H1 (cell line): ENCODE measurements at regions not wholly inside any gene's neighbourhood (a gene's known extent, or its start where the extent isn't known, plus 50 kb on each side); places are given as distances from the start of the nearest gene placed in this dataset.

ENCODE experiments used
- CTCF ChIA-PET: fragments of 300-600 bp; sonication (Branson Sonifier 250); formaldehyde crosslinking; loops from one replicate; lab custom pipeline; 2021; ENCODE audit not compliant: partially characterized antibody; lab: Charles Lee
- POLR2A ChIA-PET: fragments of 300-600 bp; sonication (Branson Sonifier 250); formaldehyde crosslinking; loops from one replicate; lab custom pipeline; 2021; ENCODE audit warnings: inconsistent platforms; ENCODE audit not compliant: partially characterized antibody; lab: Charles Lee
- DNase-seq, 2 experiments: peaks; one replicate each; pipeline versions ENCODE4 v3.0.0 to v3.0.0-alpha.2; 2010 to 2022; ENCODE audit warnings: low spot score in 2 of 2, low read depth in 1 of 2, mixed read lengths in 1 of 2
- FAIRE-seq: peaks from 2 replicates; lab custom pipeline; 2011; peaks lifted over from hg19 to GRCh38; lab: Jason Lieb, UNC
- H2AFZ ChIP-seq: 2 replicates; pipeline ENCODE4 v1.8.1; 2012; ENCODE audit warnings: low read length, inconsistent platforms
- H2AK5ac ChIP-seq: 2 replicates; pipeline ENCODE4 v1.6.1; 2013; ENCODE audit warnings: low read depth, low read length
- H2BK120ac ChIP-seq: replicated peaks from 2 replicates; pipeline ENCODE3; 2013; ENCODE audit warnings: low read depth, low read length, inconsistent platforms
- H2BK12ac ChIP-seq: 2 replicates; pipeline ENCODE4 v1.6.1; 2013; ENCODE audit warnings: low read depth, low read length
- H2BK15ac ChIP-seq: 2 replicates; pipeline ENCODE4 v1.6.1; 2013; ENCODE audit warnings: low read length
- H2BK20ac ChIP-seq: 2 replicates; pipeline ENCODE4 v1.6.1; 2013; ENCODE audit warnings: low read length
- H2BK5ac ChIP-seq: 2 replicates; pipeline ENCODE4 v1.6.1; 2013; ENCODE audit warnings: low read depth, low read length
- H3K14ac ChIP-seq: 2 replicates; pipeline ENCODE4 v1.6.1; 2013; ENCODE audit warnings: inconsistent platforms; ENCODE audit not compliant: insufficient read length
- H3K18ac ChIP-seq: 2 replicates; pipeline ENCODE4 v1.6.1; 2013; ENCODE audit warnings: low read length; ENCODE audit errors: extremely low read depth
- H3K23ac ChIP-seq: 2 replicates; pipeline ENCODE4 v1.6.1; 2013; ENCODE audit warnings: inconsistent platforms; ENCODE audit not compliant: insufficient read length
- H3K23me2 ChIP-seq: 2 replicates; pipeline ENCODE4 v1.6.1; 2013; ENCODE audit warnings: low read depth, low read length
- H3K27ac ChIP-seq: 2 replicates; pipeline ENCODE4 v1.6.1; 2011; ENCODE audit warnings: low read depth, low read length, inconsistent platforms
- H3K27me3 ChIP-seq, 4 experiments: replicated peaks in 1 of 4; 1 replicate in 1 of 4; 2 replicates in 3 of 4; pipeline versions ENCODE4 v1.6.1 to v1.8.1; 2011 to 2013; ENCODE audit warnings: low read length in 3 of 4, mild to moderate bottlenecking in 3 of 4, inconsistent platforms in 2 of 4, mixed read lengths in 2 of 4, moderate library complexity in 1 of 4; ENCODE audit not compliant: control insufficient read depth in 3 of 4, insufficient read depth in 3 of 4; ENCODE audit errors: extremely low read depth in 1 of 4
- H3K36me3 ChIP-seq, 4 experiments: 2 replicates each; pipeline versions ENCODE4 v1.6.1 to v1.8.1; 2011 to 2013; ENCODE audit warnings: mild to moderate bottlenecking in 4 of 4, low read length in 3 of 4, moderate library complexity in 2 of 4, control low read depth in 1 of 4, inconsistent platforms in 1 of 4; ENCODE audit not compliant: insufficient read depth in 4 of 4, control insufficient read depth in 2 of 4
- H3K4ac ChIP-seq: replicated peaks from 2 replicates; pipeline ENCODE3; 2013; ENCODE audit warnings: low read length, low read depth, mixed read lengths, inconsistent platforms; ENCODE audit not compliant: insufficient read length
- H3K4me1 ChIP-seq, 4 experiments: replicated peaks in 1 of 4; 1 replicate in 1 of 4; 2 replicates in 3 of 4; pipeline versions ENCODE4 v1.6.1 to v1.8.1; 2011 to 2013; ENCODE audit warnings: low read length in 3 of 4, inconsistent platforms in 2 of 4, mixed read lengths in 1 of 4; ENCODE audit not compliant: insufficient read depth in 4 of 4, control insufficient read depth in 3 of 4
- H3K4me2 ChIP-seq, 2 experiments: 2 replicates each; pipeline versions ENCODE4 v1.6.1 to v1.8.1; 2011 to 2013; ENCODE audit warnings: low read depth in 2 of 2, low read length in 2 of 2, control low read depth in 1 of 2, inconsistent platforms in 1 of 2, mild to moderate bottlenecking in 1 of 2; ENCODE audit not compliant: insufficient read depth in 1 of 2
- H3K4me3 ChIP-seq, 4 experiments: fragments of 200-600, 300-600 bp in 1 of 4; sonication (generic), shearing (Covaris generic), sonication (Bioruptor Twin) in 1 of 4; 2 replicates each; pipeline versions ENCODE4 v1.5.1 to v1.8.1; 2011 to 2016; ENCODE audit warnings: low read length in 4 of 4, low read depth in 3 of 4, control low read depth in 2 of 4, inconsistent platforms in 2 of 4, mild to moderate bottlenecking in 2 of 4, mixed read lengths in 1 of 4, moderate library complexity in 1 of 4; ENCODE audit not compliant: insufficient read depth in 2 of 4; ENCODE audit errors: extremely low read depth in 1 of 4
- H3K56ac ChIP-seq: replicated peaks from 2 replicates; pipeline ENCODE3; 2013; ENCODE audit warnings: low read depth, mild to moderate bottlenecking, mixed read lengths, low read length, inconsistent platforms; ENCODE audit not compliant: insufficient read length
- H3K79me1 ChIP-seq: 2 replicates; pipeline ENCODE4 v1.6.1; 2013; ENCODE audit warnings: low read depth, low read length, control low read depth
- H3K79me2 ChIP-seq, 2 experiments: 2 replicates each; pipeline versions ENCODE4 v1.6.1 to v1.8.1; 2012 to 2013; ENCODE audit warnings: low read length in 2 of 2, mild to moderate bottlenecking in 2 of 2, inconsistent platforms in 1 of 2; ENCODE audit not compliant: insufficient read depth in 2 of 2, control insufficient read depth in 1 of 2
- H3K9ac ChIP-seq, 4 experiments: replicated peaks in 1 of 4; 1 replicate in 1 of 4; 2 replicates in 3 of 4; pipeline versions ENCODE4 v1.6.1 to v1.8.1; 2011 to 2013; ENCODE audit warnings: low read depth in 3 of 4, low read length in 3 of 4, control low read depth in 2 of 4, mild to moderate bottlenecking in 2 of 4, moderate library complexity in 2 of 4, inconsistent platforms in 1 of 4; ENCODE audit errors: extremely low read depth in 1 of 4
- H3K9me3 ChIP-seq, 2 experiments: 2 replicates each; pipeline versions ENCODE4 v1.6.1 to v1.8.1; 2012 to 2013; ENCODE audit warnings: mild to moderate bottlenecking in 2 of 2, moderate library complexity in 2 of 2, control low read depth in 1 of 2, inconsistent platforms in 1 of 2, low read depth in 1 of 2, low read length in 1 of 2, mixed read lengths in 1 of 2; ENCODE audit not compliant: insufficient read depth in 2 of 2
- H4K20me1 ChIP-seq, 2 experiments: replicated peaks in 1 of 2; 2 replicates each; pipeline versions ENCODE3 to v1.8.1; 2011 to 2013; ENCODE audit warnings: inconsistent platforms in 2 of 2, low read length in 2 of 2, mild to moderate bottlenecking in 1 of 2; ENCODE audit not compliant: insufficient read depth in 2 of 2, control insufficient read depth in 1 of 2
- H4K5ac ChIP-seq: 2 replicates; pipeline ENCODE4 v1.6.1; 2013; ENCODE audit warnings: low read length, low read depth, mixed read lengths, inconsistent platforms; ENCODE audit not compliant: insufficient read length
- H4K8ac ChIP-seq: 2 replicates; pipeline ENCODE4 v1.8.0; 2013; ENCODE audit warnings: mild to moderate bottlenecking, moderate library complexity, low read length, inconsistent platforms; ENCODE audit not compliant: insufficient read depth; ENCODE audit errors: extremely low read depth
- H4K91ac ChIP-seq: replicated peaks from 2 replicates; pipeline ENCODE3; 2013; ENCODE audit warnings: low read length, mixed read lengths, inconsistent platforms; ENCODE audit not compliant: insufficient read length
- CBX5 ChIP-seq: fragments of 300-800, 300-1000 bp; sonication (generic); IDR thresholded peaks from 2 replicates; pipeline ENCODE4 v1.7.1; 2016; ENCODE audit warnings: antibody characterized with exemption, low read length, low read depth
- CHD1 ChIP-seq: IDR thresholded peaks from 2 replicates; pipeline ENCODE4 v1.6.1; 2012; ENCODE audit warnings: low read depth, low read length, improper control_type of control experiment
- JUN ChIP-seq: IDR thresholded peaks from 2 replicates; pipeline ENCODE4 v1.6.1; 2011; ENCODE audit warnings: low read depth, mild to moderate bottlenecking, improper control_type of control experiment, low read length
- POLR2A ChIP-seq, 2 experiments: IDR thresholded peaks; 1 replicate in 1 of 2; 2 replicates in 1 of 2; pipeline ENCODE4 v1.6.1; 2011; ENCODE audit warnings: low read depth in 2 of 2, low read length in 2 of 2, mild to moderate bottlenecking in 2 of 2; ENCODE audit errors: control extremely low read depth in 1 of 2
- POLR2AphosphoS5 ChIP-seq: IDR thresholded peaks from 2 replicates; pipeline ENCODE4 v1.6.1; 2011; ENCODE audit warnings: low read depth, low read length
- RNF2 ChIP-seq: fragments of 200-900, 300-1000 bp; sonication (generic); IDR thresholded peaks from 2 replicates; pipeline ENCODE4 v1.7.1; 2016; ENCODE audit warnings: borderline replicate concordance, low read depth, mild to moderate bottlenecking, antibody characterized with exemption, low read length; ENCODE audit not compliant: poor library complexity, severe bottlenecking; ENCODE audit errors: missing control alignments
- SRF ChIP-seq: IDR thresholded peaks from 2 replicates; pipeline ENCODE4 v1.6.1; 2011; ENCODE audit warnings: mild to moderate bottlenecking, low read depth, low read length, moderate library complexity
- WGBS, 2 experiments: shearing (Covaris generic) in 1 of 2; methylation state at CpG; one replicate each; pipeline versions ENCODE4 v1.1.6 to v1.1.7; 2013 to 2015; ENCODE audit warnings: low lambda C conversion rate in 2 of 2, mixed read lengths in 2 of 2, inconsistent platforms in 1 of 2, low coverage in 1 of 2, missing lambda C conversion rate in 1 of 2; ENCODE audit not compliant: insufficient replicate concordance in 2 of 2, insufficient coverage in 1 of 2, insufficient read length in 1 of 2; ENCODE audit errors: extremely low coverage in 1 of 2, missing lambda C conversion rate in 1 of 2; 5-methylcytosine and 5-hydroxymethylcytosine counted together
- TF ChIP-seq, protein P1 (sequence below): IDR thresholded peaks from 2 replicates; pipeline ENCODE4 v1.6.1; 2012; ENCODE audit warnings: low read length, inconsistent platforms
- TF ChIP-seq, protein P2 (sequence below): IDR thresholded peaks from 2 replicates; pipeline ENCODE4 v1.6.1; 2011; ENCODE audit warnings: low read length, improper control_type of control experiment

DNA sequence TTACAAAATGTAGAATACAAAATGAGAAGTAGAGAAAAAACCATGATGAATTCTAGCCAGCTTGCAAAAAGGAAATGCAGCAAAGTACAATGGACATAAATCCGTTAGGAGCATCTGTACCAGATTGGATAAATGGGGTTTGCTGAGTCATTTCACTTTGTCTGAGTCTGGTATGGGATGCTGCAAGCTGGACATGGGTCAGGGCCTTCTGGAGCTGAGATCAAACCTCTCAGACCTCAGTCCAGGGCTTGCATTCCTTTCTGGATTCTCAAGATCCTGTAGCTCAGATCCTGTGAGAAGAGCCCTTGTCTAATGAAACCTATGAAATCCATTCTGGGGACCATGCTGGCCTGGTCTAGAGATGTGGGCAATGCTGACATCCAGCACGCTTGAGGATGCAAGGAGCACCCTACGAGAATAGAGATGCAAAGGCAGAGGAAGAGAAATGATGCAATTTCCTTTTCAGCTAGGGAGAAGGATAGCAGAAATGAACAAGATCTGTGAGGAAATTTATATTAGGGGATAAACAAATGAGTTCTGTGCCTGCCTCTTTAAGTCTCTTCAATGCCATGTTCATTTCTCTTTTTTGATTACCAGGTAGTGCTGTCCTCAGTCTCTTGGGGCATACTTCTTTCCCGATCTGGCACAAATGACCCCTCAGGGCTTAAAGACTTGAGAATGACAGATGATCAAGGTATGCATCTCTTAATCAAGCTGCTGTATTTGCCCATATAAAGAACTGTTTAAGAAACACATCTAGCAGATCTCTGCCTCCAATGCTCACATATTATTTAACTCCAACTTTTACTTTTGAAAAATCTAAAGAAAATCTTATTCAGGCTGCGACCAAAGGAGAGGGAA is 230.4 kb downstream of the MEIS1 start:
- Histone ChIP-seq H3K23me2 (no peaks in the 10 kb centered on the region; the same call in 1 of the 2 replicates), H3K36me3 (no peaks in the 10 kb centered on the region), H3K79me1 (no peaks in the 10 kb centered on the region), H3K23ac (no peak overlapping the region), H3K56ac (no peak overlapping the region), H2BK120ac (no peak overlapping the region), H2AFZ (no peak overlapping the region), H4K8ac (no peak overlapping the region), H2BK5ac (no peak overlapping the region), H3K4me3 (no peak overlapping the region), H3K27me3 (no peaks in the 10 kb centered on the region), H3K9me3 (no peaks in the 10 kb centered on the region), H2BK15ac (0 out of 2 replicates have a peak overlapping the region, but pooled peaks have one; percentile 25), H3K9ac (no peak overlapping the region), H4K5ac (no peak overlapping the region), H4K20me1 (no peaks in the 10 kb centered on the region), H3K27ac (no peak overlapping the region), H2BK12ac (no peak overlapping the region), H3K4me2 (no peak overlapping the region), H4K91ac (no peak overlapping the region), H3K14ac (no peak overlapping the region), H3K79me2 (no peaks in the 10 kb centered on the region), H3K4me1 (peaks cover 0 to 8% (median 4%) of the 10 kb centered on the region in 4 experiments; a peak in 4 of 7 replicates), H2BK20ac (no peak overlapping the region), H3K4ac (no peak overlapping the region), H2AK5ac (no peak overlapping the region), H3K18ac (no peak overlapping the region)
- TF ChIP-seq POLR2AphosphoS5 (no peak), POLR2A (IDR thresholded peaks at IDR 0.05; ENCODE audit: control extremely low read depth in 1 of 2, low read depth in 2 of 2, low read length in 2 of 2) (no peak), JUN (no peak), CHD1 (no peak), CBX5 (no peak), RNF2 (no peak), SRF (no peak)
- TF ChIP-seq, protein P1, sequence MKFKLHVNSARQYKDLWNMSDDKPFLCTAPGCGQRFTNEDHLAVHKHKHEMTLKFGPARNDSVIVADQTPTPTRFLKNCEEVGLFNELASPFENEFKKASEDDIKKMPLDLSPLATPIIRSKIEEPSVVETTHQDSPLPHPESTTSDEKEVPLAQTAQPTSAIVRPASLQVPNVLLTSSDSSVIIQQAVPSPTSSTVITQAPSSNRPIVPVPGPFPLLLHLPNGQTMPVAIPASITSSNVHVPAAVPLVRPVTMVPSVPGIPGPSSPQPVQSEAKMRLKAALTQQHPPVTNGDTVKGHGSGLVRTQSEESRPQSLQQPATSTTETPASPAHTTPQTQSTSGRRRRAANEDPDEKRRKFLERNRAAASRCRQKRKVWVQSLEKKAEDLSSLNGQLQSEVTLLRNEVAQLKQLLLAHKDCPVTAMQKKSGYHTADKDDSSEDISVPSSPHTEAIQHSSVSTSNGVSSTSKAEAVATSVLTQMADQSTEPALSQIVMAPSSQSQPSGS: no peak
- TF ChIP-seq, protein P2, sequence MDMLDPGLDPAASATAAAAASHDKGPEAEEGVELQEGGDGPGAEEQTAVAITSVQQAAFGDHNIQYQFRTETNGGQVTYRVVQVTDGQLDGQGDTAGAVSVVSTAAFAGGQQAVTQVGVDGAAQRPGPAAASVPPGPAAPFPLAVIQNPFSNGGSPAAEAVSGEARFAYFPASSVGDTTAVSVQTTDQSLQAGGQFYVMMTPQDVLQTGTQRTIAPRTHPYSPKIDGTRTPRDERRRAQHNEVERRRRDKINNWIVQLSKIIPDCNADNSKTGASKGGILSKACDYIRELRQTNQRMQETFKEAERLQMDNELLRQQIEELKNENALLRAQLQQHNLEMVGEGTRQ: no peak
- WGBS, 2 experiments: 86% methylated on average over 5 of the region's 5 CpGs; no CpG with 5 or more reads in 1 of the 2 experiments
- ChIA-PET POLR2A (no interaction called here), CTCF (no interaction called here)
- no peak for FAIRE-seq
- DNase-seq: no peak
